ENCODE measurements at regions not wholly inside any gene's neighbourhood (a gene's known extent, or its start where the extent isn't known, plus 50 kb on each side); places are given as distances from the start of the nearest gene placed in this dataset.

- Histone ChIP-seq H3K27ac (no peak overlapping the region), H3K27me3 (no peaks in the 10 kb centered on the region), H3K36me3 (no peaks in the 10 kb centered on the region), H3K9me3 (no peaks in the 10 kb centered on the region), H3K4me3 (no peak overlapping the region), H3K4me1 (peaks cover 0 to 7% (median 0%) of the 10 kb centered on the region in 9 donors)
- TF ChIP-seq, protein P1, sequence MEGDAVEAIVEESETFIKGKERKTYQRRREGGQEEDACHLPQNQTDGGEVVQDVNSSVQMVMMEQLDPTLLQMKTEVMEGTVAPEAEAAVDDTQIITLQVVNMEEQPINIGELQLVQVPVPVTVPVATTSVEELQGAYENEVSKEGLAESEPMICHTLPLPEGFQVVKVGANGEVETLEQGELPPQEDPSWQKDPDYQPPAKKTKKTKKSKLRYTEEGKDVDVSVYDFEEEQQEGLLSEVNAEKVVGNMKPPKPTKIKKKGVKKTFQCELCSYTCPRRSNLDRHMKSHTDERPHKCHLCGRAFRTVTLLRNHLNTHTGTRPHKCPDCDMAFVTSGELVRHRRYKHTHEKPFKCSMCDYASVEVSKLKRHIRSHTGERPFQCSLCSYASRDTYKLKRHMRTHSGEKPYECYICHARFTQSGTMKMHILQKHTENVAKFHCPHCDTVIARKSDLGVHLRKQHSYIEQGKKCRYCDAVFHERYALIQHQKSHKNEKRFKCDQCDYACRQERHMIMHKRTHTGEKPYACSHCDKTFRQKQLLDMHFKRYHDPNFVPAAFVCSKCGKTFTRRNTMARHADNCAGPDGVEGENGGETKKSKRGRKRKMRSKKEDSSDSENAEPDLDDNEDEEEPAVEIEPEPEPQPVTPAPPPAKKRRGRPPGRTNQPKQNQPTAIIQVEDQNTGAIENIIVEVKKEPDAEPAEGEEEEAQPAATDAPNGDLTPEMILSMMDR (IDR thresholded peaks at IDR 0.05), result no peak
- ATAC-seq, result peak in 1 of 8 donors; percentile 31
- 80 to 90% methylated on average over 5 of the region's 5 CpGs for WGBS, 2 donors
- intact Hi-C loops (cut with DNase I), result no loop called here
- DNase-seq, result no peak
Measured at GRCh38 chr7:42340436-42340835, 103.4 kb upstream of the GLI3 start.

- Histone ChIP-seq H3K27me3 (no peaks in the 10 kb centered on the region), H3K27ac (no peak overlapping the region), H3K4me3 (no peak overlapping the region), H3K9me3 (peaks cover 0 to under 1% (median 0%) of the 10 kb centered on the region in 11 donors), H3K4me1 (peaks cover 0 to 7% (median 0%) of the 10 kb centered on the region in 9 donors), H3K36me3 (no peaks in the 10 kb centered on the region)
- intact Hi-C loops (cut with DNase I), result no loop called here
- ATAC-seq (no peak), DNase-seq (no peak)
- TF ChIP-seq, protein P1 (IDR thresholded peaks at IDR 0.05), result no peak
- WGBS, 2 donors, result 60 to 75% methylated on average over 4 of the region's 4 CpGs
Measured at GRCh38 chr7:42338916-42339540, 102.0 kb upstream of the GLI3 start.

DNA sequence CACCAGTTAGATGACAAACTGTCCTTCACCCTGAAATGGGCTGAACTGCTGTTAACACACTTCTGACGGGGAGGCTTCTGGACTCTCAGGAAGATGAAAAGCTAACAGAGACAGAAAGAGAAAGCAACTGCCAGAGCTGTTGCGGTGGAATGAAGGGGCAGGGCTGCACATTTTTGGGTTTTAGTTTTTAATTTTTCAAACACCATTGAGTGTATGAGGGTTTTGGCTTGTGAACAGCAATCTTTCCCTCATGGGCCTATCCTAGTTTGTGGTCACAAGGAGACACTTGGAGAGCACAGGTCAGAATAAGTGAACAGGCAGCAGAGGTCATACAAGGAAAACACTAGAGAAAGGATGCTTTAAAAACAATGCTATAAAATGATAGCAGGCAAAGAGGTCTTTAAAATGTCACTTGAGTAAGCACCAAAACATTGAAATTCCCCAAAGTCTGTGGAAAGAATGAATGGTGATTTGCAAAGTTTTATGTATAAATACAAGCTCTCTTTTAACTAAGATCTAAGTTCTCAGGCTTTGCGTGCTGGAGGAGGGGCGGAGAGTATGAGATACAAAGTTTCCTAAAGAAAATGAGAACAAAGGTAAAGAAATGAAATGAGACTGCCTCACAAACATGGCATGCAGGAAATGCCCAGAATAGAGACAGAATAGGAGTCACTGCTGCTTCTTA lies 101.4 kb upstream of the GLI3 start:
- Histone ChIP-seq H3K36me3 (no peaks in the 10 kb centered on the region), H3K27me3 (no peaks in the 10 kb centered on the region), H3K4me1 (peaks cover 0 to 7% (median 0%) of the 10 kb centered on the region in 9 donors), H3K9me3 (peaks cover 0 to 7% (median 0%) of the 10 kb centered on the region in 11 donors), H3K27ac (no peak overlapping the region), H3K4me3 (no peak overlapping the region)
- no peak for ATAC-seq
- TF ChIP-seq, protein P1 (IDR thresholded peaks at IDR 0.05), result no peak
- 58 to 67% methylated on average over 4 of the region's 4 CpGs for WGBS, 2 donors
- intact Hi-C loops (cut with DNase I), result no loop called here
- no peak for DNase-seq

DNA sequence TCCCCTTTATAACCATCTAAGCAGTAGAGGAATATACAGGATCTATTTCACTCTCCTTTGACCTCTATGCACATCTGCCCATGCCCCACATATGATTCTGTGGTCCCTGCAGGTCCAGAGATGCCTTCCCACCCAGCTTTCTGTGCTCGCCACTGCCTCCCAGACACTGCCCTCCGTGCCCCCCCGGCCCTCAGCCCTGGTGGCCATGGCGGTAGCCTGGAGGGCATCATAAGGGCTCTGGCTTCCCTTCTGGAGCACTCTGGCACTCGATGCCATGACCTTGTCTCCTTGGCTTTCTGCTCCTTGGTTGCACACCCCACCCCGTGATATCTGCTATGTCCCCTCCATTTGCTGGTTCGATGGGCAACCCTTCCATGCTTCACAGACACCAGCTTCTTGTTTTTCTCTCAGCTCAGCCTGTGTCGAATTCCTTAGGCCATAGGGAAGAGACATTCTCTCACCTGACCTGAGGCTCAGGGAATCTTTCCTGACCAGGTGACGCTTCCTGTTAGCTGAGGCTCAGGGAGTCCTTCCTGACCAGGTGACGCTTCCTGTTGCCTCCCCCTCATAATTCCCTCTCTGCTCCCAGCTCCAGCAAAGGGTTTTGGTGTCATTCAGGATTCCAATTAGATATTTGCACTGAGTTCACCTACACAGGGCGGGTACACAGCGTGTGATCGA lies 100.4 kb upstream of the GLI3 start:
- Histone ChIP-seq H3K9me3 (peaks cover 0 to 17% (median 9%) of the 10 kb centered on the region in 11 donors), H3K27ac (no peak overlapping the region), H3K4me1 (peaks cover 0 to 4% (median 0%) of the 10 kb centered on the region in 9 donors), H3K4me3 (no peak overlapping the region), H3K36me3 (no peaks in the 10 kb centered on the region), H3K27me3 (no peaks in the 10 kb centered on the region)
- TF ChIP-seq, protein P1 (IDR thresholded peaks at IDR 0.05), result no peak
- DNase-seq, result no peak
- ATAC-seq, result no peak
- 89% methylated on average over 13 of the region's 13 CpGs for WGBS, 2 donors
- intact Hi-C loops (cut with DNase I), result no loop called here

Measured in heart right ventricle (tissue), 16 donors.